Activated naive CD8-positive, alpha-beta T cell treated with anti-CD3 and anti-CD28 coated beads, Interleukin-2, amount 10 ng/mL, durations not matched to agents 7 days and 5 days (primary cell): ENCODE measurements at regions not wholly inside any gene's neighbourhood (a gene's known extent, or its start where the extent isn't known, plus 50 kb on each side); places are given as distances from the start of the nearest gene placed in this dataset.

Experiments used
- ATAC-seq: fragments of 150-1000 bp; cut with Tn5 transposase; one replicate; pipeline ENCODE4 v1.10.0; 2021; ENCODE audit warnings: low read depth, moderate library complexity
- POLR2A ChIA-PET: fragments of 350-600 bp; sonication (Branson Sonifier 250); formaldehyde crosslinking; loops from one replicate; lab custom pipeline; 2021; ENCODE audit warnings: antibody characterized with exemption; lab: Charles Lee
- DNase-seq: peaks from one replicate; pipeline ENCODE4 v3.0.0; 2021
- H3K27ac Mint-ChIP-seq: one replicate; pipeline ENCODE4 v1.8.0; 2022; ENCODE audit warnings: mild to moderate bottlenecking, mixed read lengths
- H3K27me3 Mint-ChIP-seq: one replicate; pipeline ENCODE4 v1.8.0; 2022; ENCODE audit warnings: mild to moderate bottlenecking, moderate library complexity, mixed read lengths
- H3K36me3 Mint-ChIP-seq: one replicate; pipeline ENCODE4 v1.8.0; 2021; ENCODE audit warnings: mild to moderate bottlenecking, mixed read lengths
- H3K4me1 Mint-ChIP-seq: one replicate; pipeline ENCODE4 v1.8.0; 2021; ENCODE audit warnings: mixed read lengths
- H3K4me3 Mint-ChIP-seq: one replicate; pipeline ENCODE4 v1.8.0; 2022; ENCODE audit warnings: mild to moderate bottlenecking, moderate library complexity, mixed read lengths
- H3K9me3 Mint-ChIP-seq: one replicate; pipeline ENCODE4 v1.8.0; 2021; ENCODE audit warnings: mixed read lengths

GRCh38 chr2:8219631-8220355 is 462.1 kb upstream of the ID2 start:
- Mint-ChIP-seq H3K27ac (no peak overlapping the region), H3K27me3 (peaks cover 11% of the 10 kb centered on the region), H3K36me3 (peaks cover 4% of the 10 kb centered on the region), H3K9me3 (no peaks in the 10 kb centered on the region), H3K4me3 (no peak overlapping the region), H3K4me1 (peaks cover 2% of the 10 kb centered on the region)
- ATAC-seq (no peak), DNase-seq (no peak)
- POLR2A ChIA-PET: no interaction called here

GRCh38 chr2:8222979-8223694 is 458.7 kb upstream of the ID2 start:
- H3K4me3 Mint-ChIP-seq: no peak overlapping the region
- peaks cover 18% of the 10 kb centered on the region for H3K27me3 Mint-ChIP-seq
- POLR2A ChIA-PET: no interaction called here
- H3K36me3 Mint-ChIP-seq: peaks cover 3% of the 10 kb centered on the region
- DNase-seq: no peak
- peaks cover 2% of the 10 kb centered on the region for H3K4me1 Mint-ChIP-seq
- H3K27ac Mint-ChIP-seq: no peak overlapping the region
- peaks cover 1% of the 10 kb centered on the region for H3K9me3 Mint-ChIP-seq
- ATAC-seq: no peak

GRCh38 chr2:8223695-8224346 is 458.0 kb upstream of the ID2 start:
- no peak for ATAC-seq
- H3K36me3 Mint-ChIP-seq: peaks cover 3% of the 10 kb centered on the region
- POLR2A ChIA-PET: no interaction called here
- H3K9me3 Mint-ChIP-seq: peaks cover 1% of the 10 kb centered on the region
- DNase-seq: no peak
- no peak overlapping the region for H3K27ac Mint-ChIP-seq
- H3K4me3 Mint-ChIP-seq: no peak overlapping the region
- H3K27me3 Mint-ChIP-seq: peaks cover 13% of the 10 kb centered on the region
- peaks cover 2% of the 10 kb centered on the region for H3K4me1 Mint-ChIP-seq

GRCh38 chr2:8224347-8225190 is 457.3 kb upstream of the ID2 start:
- no peak for ATAC-seq

GRCh38 chr2:8225266-8225665 is 456.6 kb upstream of the ID2 start:
- H3K4me3 Mint-ChIP-seq: no peak overlapping the region
- peaks cover 1% of the 10 kb centered on the region for H3K9me3 Mint-ChIP-seq
- H3K27ac Mint-ChIP-seq: no peak overlapping the region
- H3K36me3 Mint-ChIP-seq: peaks cover 3% of the 10 kb centered on the region
- POLR2A ChIA-PET: no interaction called here
- H3K4me1 Mint-ChIP-seq: peaks cover 9% of the 10 kb centered on the region
- ATAC-seq (no peak), DNase-seq (no peak)
- H3K27me3 Mint-ChIP-seq: peaks cover 13% of the 10 kb centered on the region

More at GRCh38 chr2:8224347-8225190, 457.3 kb upstream of the ID2 start:
- POLR2A ChIA-PET: no interaction called here
- Mint-ChIP-seq H3K27me3 (peaks cover 13% of the 10 kb centered on the region), H3K27ac (no peak overlapping the region), H3K36me3 (peaks cover 3% of the 10 kb centered on the region), H3K4me1 (peaks cover 4% of the 10 kb centered on the region), H3K9me3 (peaks cover 1% of the 10 kb centered on the region), H3K4me3 (no peak overlapping the region)
- no peak for DNase-seq

GRCh38 chr2:8225798-8226197 is 456.1 kb upstream of the ID2 start:
- H3K27me3 Mint-ChIP-seq: peaks cover 13% of the 10 kb centered on the region
- no peak for ATAC-seq
- POLR2A ChIA-PET: no interaction called here
- H3K27ac Mint-ChIP-seq: no peak overlapping the region
- no peak for DNase-seq
- peaks cover 13% of the 10 kb centered on the region for H3K4me1 Mint-ChIP-seq
- peaks cover 3% of the 10 kb centered on the region for H3K36me3 Mint-ChIP-seq
- H3K4me3 Mint-ChIP-seq: no peak overlapping the region
- H3K9me3 Mint-ChIP-seq: peaks cover 1% of the 10 kb centered on the region

GRCh38 chr2:8229546-8229986 is 452.3 kb upstream of the ID2 start:
- peaks cover 10% of the 10 kb centered on the region for H3K27me3 Mint-ChIP-seq
- peaks cover 17% of the 10 kb centered on the region for H3K4me1 Mint-ChIP-seq
- DNase-seq: peak; percentile 47
- peaks cover 7% of the 10 kb centered on the region for H3K9me3 Mint-ChIP-seq
- peaks cover 9% of the 10 kb centered on the region for H3K36me3 Mint-ChIP-seq
- peak; percentile 99 for ATAC-seq
- H3K27ac Mint-ChIP-seq: peak overlapping the region; percentile 60
- POLR2A ChIA-PET: no interaction called here
- peak overlapping the region; percentile 59 for H3K4me3 Mint-ChIP-seq

GRCh38 chr2:8230466-8230865 is 451.4 kb upstream of the ID2 start:
- ATAC-seq (no peak), DNase-seq (no peak)
- Mint-ChIP-seq H3K4me1 (peaks cover 24% of the 10 kb centered on the region), H3K4me3 (peak overlapping the region; percentile 27), H3K27me3 (peaks cover 14% of the 10 kb centered on the region), H3K9me3 (peaks cover 7% of the 10 kb centered on the region), H3K36me3 (peaks cover 9% of the 10 kb centered on the region), H3K27ac (no peak overlapping the region)
- POLR2A ChIA-PET: no interaction called here

- ATAC-seq: no peak
- peaks cover 11% of the 10 kb centered on the region for H3K36me3 Mint-ChIP-seq
- H3K4me1 Mint-ChIP-seq: peaks cover 26% of the 10 kb centered on the region
- no peak overlapping the region for H3K4me3 Mint-ChIP-seq
- no peak overlapping the region for H3K27ac Mint-ChIP-seq
- peaks cover 16% of the 10 kb centered on the region for H3K27me3 Mint-ChIP-seq
- DNase-seq: no peak
- H3K9me3 Mint-ChIP-seq: peaks cover 7% of the 10 kb centered on the region
- POLR2A ChIA-PET: interaction anchor here (0.7 kb wide), 1 partner anchor 147 kb away, joined by 3 read pairs; no protein-coding TSS in a partner anchor
Observed at GRCh38 chr2:8231902-8232301, 450.0 kb upstream of the ID2 start.

GRCh38 chr2:8232871-8233270 is 449.0 kb upstream of the ID2 start:
- POLR2A ChIA-PET: no interaction called here
- ATAC-seq (no peak), DNase-seq (no peak)
- Mint-ChIP-seq H3K27me3 (peaks cover 14% of the 10 kb centered on the region), H3K36me3 (peaks cover 12% of the 10 kb centered on the region), H3K9me3 (peaks cover 5% of the 10 kb centered on the region), H3K4me1 (peaks cover 26% of the 10 kb centered on the region), H3K27ac (no peak overlapping the region), H3K4me3 (no peak overlapping the region)

- H3K4me1 Mint-ChIP-seq: peaks cover 34% of the 10 kb centered on the region
- peaks cover 5% of the 10 kb centered on the region for H3K9me3 Mint-ChIP-seq
- H3K27me3 Mint-ChIP-seq: peaks cover 14% of the 10 kb centered on the region
- DNase-seq (no peak), ATAC-seq (no peak)
- H3K36me3 Mint-ChIP-seq: peaks cover 10% of the 10 kb centered on the region
- no peak overlapping the region for H3K27ac Mint-ChIP-seq
- POLR2A ChIA-PET: no interaction called here
- H3K4me3 Mint-ChIP-seq: no peak overlapping the region
Observed at GRCh38 chr2:8234253-8234652, 447.6 kb upstream of the ID2 start.

- Mint-ChIP-seq H3K4me1 (peaks cover 34% of the 10 kb centered on the region), H3K4me3 (no peak overlapping the region), H3K9me3 (peaks cover 5% of the 10 kb centered on the region), H3K27me3 (peaks cover 14% of the 10 kb centered on the region), H3K36me3 (peaks cover 10% of the 10 kb centered on the region), H3K27ac (no peak overlapping the region)
- ATAC-seq (no peak), DNase-seq (no peak)
- POLR2A ChIA-PET: no interaction called here
Observed at GRCh38 chr2:8234757-8235374, 447.0 kb upstream of the ID2 start.
